Neuron (in vitro differentiated cells): ENCODE measurements at regions not wholly inside any gene's neighbourhood (a gene's known extent, or its start where the extent isn't known, plus 50 kb on each side); places are given as distances from the start of the nearest gene placed in this dataset.

Experiments
- H2AFZ ChIP-seq: one replicate; pipeline ENCODE4 v1.6.1; 2013; ENCODE audit warnings: low read depth, mild to moderate bottlenecking, inconsistent platforms, low read length, moderate library complexity
- H3K27me3 ChIP-seq: one replicate; pipeline ENCODE4 v1.6.1; 2013; ENCODE audit warnings: low read length; ENCODE audit not compliant: insufficient read depth
- H3K36me3 ChIP-seq: one replicate; pipeline ENCODE4 v1.6.1; 2013; ENCODE audit warnings: low read length; ENCODE audit not compliant: insufficient read depth
- H3K4me1 ChIP-seq: one replicate; pipeline ENCODE4 v1.6.1; 2013; ENCODE audit warnings: low read length; ENCODE audit not compliant: insufficient read depth
- H3K4me3 ChIP-seq: 2 replicates; pipeline ENCODE4 v1.5.1; 2013; ENCODE audit warnings: mild to moderate bottlenecking, low read length, moderate library complexity
- H3K9me3 ChIP-seq: one replicate; pipeline ENCODE4 v1.6.1; 2013; ENCODE audit warnings: low read length

GRCh38 chr16:85971902-85972638 is 73.1 kb downstream of the IRF8 start:
- no peaks in the 10 kb centered on the region for H3K36me3 ChIP-seq
- no peaks in the 10 kb centered on the region for H3K4me1 ChIP-seq
- no peak overlapping the region for H3K4me3 ChIP-seq
- peaks cover 12% of the 10 kb centered on the region for H3K27me3 ChIP-seq
- H3K9me3 ChIP-seq, result peaks cover 5% of the 10 kb centered on the region
- no peak overlapping the region for H2AFZ ChIP-seq

GRCh38 chr16:85974428-85975375 is 75.7 kb downstream of the IRF8 start:
- Histone ChIP-seq H2AFZ (no peak overlapping the region), H3K4me3 (no peak overlapping the region), H3K4me1 (no peaks in the 10 kb centered on the region), H3K9me3 (peaks cover 5% of the 10 kb centered on the region), H3K27me3 (no peaks in the 10 kb centered on the region), H3K36me3 (no peaks in the 10 kb centered on the region)

GRCh38 chr16:85975451-85975981 is 76.6 kb downstream of the IRF8 start:
- H3K9me3 ChIP-seq, result peaks cover 5% of the 10 kb centered on the region
- no peak overlapping the region for H3K4me3 ChIP-seq
- no peaks in the 10 kb centered on the region for H3K4me1 ChIP-seq
- no peak overlapping the region for H2AFZ ChIP-seq
- H3K27me3 ChIP-seq, result no peaks in the 10 kb centered on the region
- no peaks in the 10 kb centered on the region for H3K36me3 ChIP-seq

GRCh38 chr16:85978291-85978775 is 79.4 kb downstream of the IRF8 start:
- no peaks in the 10 kb centered on the region for H3K27me3 ChIP-seq
- no peak overlapping the region for H2AFZ ChIP-seq
- no peaks in the 10 kb centered on the region for H3K36me3 ChIP-seq
- H3K4me3 ChIP-seq, result no peak overlapping the region
- H3K9me3 ChIP-seq, result peaks cover 2% of the 10 kb centered on the region
- no peaks in the 10 kb centered on the region for H3K4me1 ChIP-seq

GRCh38 chr16:85978976-85979375 is 80.0 kb downstream of the IRF8 start:
- Histone ChIP-seq H2AFZ (no peak overlapping the region), H3K27me3 (peaks cover under 1% of the 10 kb centered on the region), H3K36me3 (no peaks in the 10 kb centered on the region), H3K9me3 (peaks cover 2% of the 10 kb centered on the region), H3K4me1 (no peaks in the 10 kb centered on the region), H3K4me3 (no peak overlapping the region)

GRCh38 chr16:85979605-85980004 is 80.6 kb downstream of the IRF8 start:
- no peak overlapping the region for H3K4me3 ChIP-seq
- peaks cover 7% of the 10 kb centered on the region for H3K27me3 ChIP-seq
- no peak overlapping the region for H2AFZ ChIP-seq
- peaks cover 2% of the 10 kb centered on the region for H3K9me3 ChIP-seq
- H3K36me3 ChIP-seq, result no peaks in the 10 kb centered on the region
- H3K4me1 ChIP-seq, result no peaks in the 10 kb centered on the region

GRCh38 chr16:85980686-85981085 is 81.7 kb downstream of the IRF8 start:
- Histone ChIP-seq H3K9me3 (no peaks in the 10 kb centered on the region), H3K4me1 (no peaks in the 10 kb centered on the region), H3K36me3 (no peaks in the 10 kb centered on the region), H3K27me3 (peaks cover 7% of the 10 kb centered on the region), H2AFZ (no peak overlapping the region), H3K4me3 (no peak overlapping the region)

GRCh38 chr16:85981826-85982562 is 83.0 kb downstream of the IRF8 start:
- Histone ChIP-seq H3K4me3 (no peak overlapping the region), H3K9me3 (no peaks in the 10 kb centered on the region), H3K4me1 (no peaks in the 10 kb centered on the region), H3K36me3 (no peaks in the 10 kb centered on the region), H2AFZ (no peak overlapping the region), H3K27me3 (peaks cover 7% of the 10 kb centered on the region)

GRCh38 chr16:85982563-85982939 is 83.6 kb downstream of the IRF8 start:
- no peaks in the 10 kb centered on the region for H3K9me3 ChIP-seq
- H3K4me3 ChIP-seq, result no peak overlapping the region
- no peaks in the 10 kb centered on the region for H3K36me3 ChIP-seq
- H2AFZ ChIP-seq, result no peak overlapping the region
- H3K4me1 ChIP-seq, result no peaks in the 10 kb centered on the region
- peaks cover 7% of the 10 kb centered on the region for H3K27me3 ChIP-seq

GRCh38 chr16:85983064-85983463 is 84.1 kb downstream of the IRF8 start:
- H3K4me1 ChIP-seq, result no peaks in the 10 kb centered on the region
- H3K27me3 ChIP-seq, result peaks cover 10% of the 10 kb centered on the region
- H3K4me3 ChIP-seq, result no peak overlapping the region
- H3K9me3 ChIP-seq, result no peaks in the 10 kb centered on the region
- no peak overlapping the region for H2AFZ ChIP-seq
- no peaks in the 10 kb centered on the region for H3K36me3 ChIP-seq

GRCh38 chr16:85983606-85984230 is 84.8 kb downstream of the IRF8 start:
- H3K27me3 ChIP-seq, result peaks cover 12% of the 10 kb centered on the region
- H3K4me3 ChIP-seq, result no peak overlapping the region
- H3K4me1 ChIP-seq, result no peaks in the 10 kb centered on the region
- H3K36me3 ChIP-seq, result no peaks in the 10 kb centered on the region
- H3K9me3 ChIP-seq, result no peaks in the 10 kb centered on the region
- H2AFZ ChIP-seq, result no peak overlapping the region

- H3K27me3 ChIP-seq, result peaks cover 12% of the 10 kb centered on the region
- H2AFZ ChIP-seq, result no peak overlapping the region
- H3K9me3 ChIP-seq, result no peaks in the 10 kb centered on the region
- H3K4me1 ChIP-seq, result no peaks in the 10 kb centered on the region
- no peaks in the 10 kb centered on the region for H3K36me3 ChIP-seq
- H3K4me3 ChIP-seq, result no peak overlapping the region
Measured at GRCh38 chr16:85984231-85984880, 85.4 kb downstream of the IRF8 start.
